MM.1S (cell line): ENCODE measurements at regions not wholly inside any gene's neighbourhood (a gene's known extent, or its start where the extent isn't known, plus 50 kb on each side); places are given as distances from the start of the nearest gene placed in this dataset.

Source experiments
- CTCF ChIP-seq: fragments of 300-600 bp; sonication (generic); IDR thresholded peaks from 2 replicates; pipeline ENCODE4 v1.5.1; 2016; ENCODE audit warnings: antibody characterized with exemption, low read length, mixed read lengths
- EZH2 ChIP-seq: fragments of 300-600 bp; sonication (generic); optimal IDR thresholded peaks from 2 replicates; pipeline ENCODE3; 2017; ENCODE audit warnings: low read depth, mild to moderate bottlenecking, antibody characterized with exemption, low read length, mixed read lengths

DNA sequence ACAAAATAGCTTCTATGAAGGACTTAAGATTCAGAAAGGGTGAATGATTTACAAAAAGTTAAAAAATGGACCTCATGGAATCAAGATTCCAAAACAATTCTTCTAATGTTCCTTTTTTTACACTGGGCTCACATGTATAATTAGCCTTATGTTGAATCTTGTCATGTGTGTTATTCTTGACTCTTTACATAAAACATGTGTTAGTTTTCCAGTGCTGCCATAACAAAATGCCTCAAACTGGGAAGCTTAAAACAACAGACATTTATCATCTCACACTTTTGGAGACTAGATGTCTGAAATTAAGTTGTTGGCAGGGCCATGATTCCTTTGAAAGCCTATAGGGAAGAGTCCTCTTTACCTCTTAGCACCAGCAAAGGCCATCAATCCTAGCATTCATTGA, 192.5 kb upstream of the SORCS1 start:
- TF ChIP-seq CTCF, result no peak
- no peak for TF ChIP-seq EZH2
